ENCODE measurements at regions not wholly inside any gene's neighbourhood (a gene's known extent, or its start where the extent isn't known, plus 50 kb on each side); places are given as distances from the start of the nearest gene placed in this dataset.

DNA sequence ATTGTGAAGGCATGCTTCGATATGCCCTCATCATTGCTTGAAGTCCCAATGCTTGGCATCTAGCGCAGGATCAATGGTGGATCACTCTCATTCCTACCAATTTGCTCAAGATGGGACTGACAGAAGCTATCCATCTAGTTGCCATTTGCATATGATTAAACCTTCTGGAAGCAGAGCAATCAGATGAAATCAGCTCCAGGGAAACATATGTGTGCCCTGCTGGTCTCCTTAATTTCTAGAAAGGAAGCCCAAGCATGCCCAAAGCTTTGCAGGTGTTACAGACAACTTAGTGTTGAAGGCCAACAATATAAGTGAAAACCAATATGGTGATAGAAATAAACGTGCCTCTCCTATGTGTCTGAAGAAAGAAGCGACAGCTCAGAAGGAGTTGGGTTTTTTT lies 350.0 kb upstream of the ERCC4 start:
- H3K4me3 Mint-ChIP-seq (ENCODE audit: unreplicated experiment) = no peak overlapping the region
- no peaks in the 10 kb centered on the region for H3K36me3 Mint-ChIP-seq (ENCODE audit: low read depth)
- H3K27me3 Mint-ChIP-seq (ENCODE audit: low read depth) = no peaks in the 10 kb centered on the region
- no peaks in the 10 kb centered on the region for H3K4me1 Mint-ChIP-seq (ENCODE audit: low read depth)
- no peaks in the 10 kb centered on the region for H3K9me3 Mint-ChIP-seq (ENCODE audit: low read depth)
- TF ChIP-seq, protein P1, sequence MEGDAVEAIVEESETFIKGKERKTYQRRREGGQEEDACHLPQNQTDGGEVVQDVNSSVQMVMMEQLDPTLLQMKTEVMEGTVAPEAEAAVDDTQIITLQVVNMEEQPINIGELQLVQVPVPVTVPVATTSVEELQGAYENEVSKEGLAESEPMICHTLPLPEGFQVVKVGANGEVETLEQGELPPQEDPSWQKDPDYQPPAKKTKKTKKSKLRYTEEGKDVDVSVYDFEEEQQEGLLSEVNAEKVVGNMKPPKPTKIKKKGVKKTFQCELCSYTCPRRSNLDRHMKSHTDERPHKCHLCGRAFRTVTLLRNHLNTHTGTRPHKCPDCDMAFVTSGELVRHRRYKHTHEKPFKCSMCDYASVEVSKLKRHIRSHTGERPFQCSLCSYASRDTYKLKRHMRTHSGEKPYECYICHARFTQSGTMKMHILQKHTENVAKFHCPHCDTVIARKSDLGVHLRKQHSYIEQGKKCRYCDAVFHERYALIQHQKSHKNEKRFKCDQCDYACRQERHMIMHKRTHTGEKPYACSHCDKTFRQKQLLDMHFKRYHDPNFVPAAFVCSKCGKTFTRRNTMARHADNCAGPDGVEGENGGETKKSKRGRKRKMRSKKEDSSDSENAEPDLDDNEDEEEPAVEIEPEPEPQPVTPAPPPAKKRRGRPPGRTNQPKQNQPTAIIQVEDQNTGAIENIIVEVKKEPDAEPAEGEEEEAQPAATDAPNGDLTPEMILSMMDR (IDR thresholded peaks at IDR 0.05) = no peak
- H3K27ac Mint-ChIP-seq (ENCODE audit: unreplicated experiment) = no peak overlapping the region
- DNase-seq (ENCODE audit: low spot score) = no peak

DNA sequence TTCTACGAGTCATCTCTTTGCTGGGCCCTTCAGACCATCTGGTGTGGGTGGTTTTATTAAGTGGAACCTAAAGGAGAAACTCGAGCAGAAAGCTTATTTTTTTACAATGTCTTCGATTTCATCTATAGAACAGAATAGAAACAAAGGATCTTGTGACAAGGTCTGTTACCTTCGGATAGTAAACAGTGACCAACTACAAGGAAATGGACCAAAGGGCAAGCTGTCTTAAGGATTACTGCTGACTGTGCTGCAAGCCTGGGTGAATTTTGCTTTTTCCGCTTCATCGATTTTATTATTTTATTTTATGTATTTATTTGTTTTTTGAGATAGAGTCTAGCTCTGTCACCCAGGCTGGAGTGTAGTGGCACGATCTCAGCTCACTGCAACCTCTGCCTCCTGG lies 348.9 kb upstream of the ERCC4 start:
- DNase-seq (ENCODE audit: low spot score) = no peak
- TF ChIP-seq, protein P1 (IDR thresholded peaks at IDR 0.05) = no peak
- H3K9me3 Mint-ChIP-seq (ENCODE audit: low read depth) = no peaks in the 10 kb centered on the region

DNA sequence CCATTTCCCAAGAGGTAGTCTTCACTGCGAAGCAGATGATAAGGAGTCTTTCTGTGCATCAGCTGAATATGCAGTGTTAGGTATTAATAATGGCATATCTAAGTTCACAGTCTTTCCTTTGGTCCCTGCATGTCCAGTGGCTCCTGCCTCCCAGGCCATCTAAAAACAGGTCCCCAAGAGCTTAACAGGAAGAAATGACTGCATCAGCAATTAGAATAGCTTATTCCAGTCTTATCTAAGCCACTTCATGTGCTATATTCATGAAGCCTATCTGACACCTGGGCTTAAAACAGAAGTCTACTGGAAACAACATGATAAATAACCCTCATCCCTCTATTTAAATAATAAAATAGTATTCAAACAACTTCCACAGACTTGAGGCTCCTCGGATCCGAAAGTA lies 346.1 kb upstream of the ERCC4 start:
- DNase-seq (ENCODE audit: low spot score) = no peak
- peaks cover 3% of the 10 kb centered on the region for H3K9me3 Mint-ChIP-seq (ENCODE audit: low read depth)

More for the DNA sequence above, 348.9 kb upstream of the ERCC4 start:
- no peaks in the 10 kb centered on the region for H3K36me3 Mint-ChIP-seq (ENCODE audit: low read depth)
- no peak overlapping the region for H3K27ac Mint-ChIP-seq (ENCODE audit: unreplicated experiment)
- no peak overlapping the region for H3K4me3 Mint-ChIP-seq (ENCODE audit: unreplicated experiment)
- no peaks in the 10 kb centered on the region for H3K4me1 Mint-ChIP-seq (ENCODE audit: low read depth)
- H3K27me3 Mint-ChIP-seq (ENCODE audit: low read depth) = no peaks in the 10 kb centered on the region

DNA sequence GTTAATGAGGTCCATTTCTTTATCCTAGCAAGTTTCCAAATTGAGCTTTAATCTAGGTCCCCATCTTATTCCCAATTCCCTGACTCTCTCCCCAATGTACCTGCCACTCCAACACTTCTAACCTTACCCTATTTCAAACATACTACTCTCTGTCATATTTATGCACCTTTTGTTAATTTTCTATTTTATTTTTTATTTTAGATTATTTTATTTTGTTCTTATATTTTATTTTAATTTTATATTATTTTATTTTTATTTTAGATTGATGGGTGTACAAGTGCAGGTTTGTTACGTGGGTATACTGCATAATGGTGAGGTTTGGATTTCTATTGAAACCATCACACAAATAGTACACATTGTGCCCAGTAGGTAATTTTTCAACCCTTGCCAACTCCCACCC lies 333.9 kb upstream of the ERCC4 start:
- peaks cover 19% of the 10 kb centered on the region for H3K9me3 Mint-ChIP-seq (ENCODE audit: low read depth)
- TF ChIP-seq, protein P1 (IDR thresholded peaks at IDR 0.05) = no peak
- no peak for DNase-seq (ENCODE audit: low spot score)
- no peaks in the 10 kb centered on the region for H3K27me3 Mint-ChIP-seq (ENCODE audit: low read depth)
- H3K4me3 Mint-ChIP-seq (ENCODE audit: unreplicated experiment) = no peak overlapping the region
- no peak overlapping the region for H3K27ac Mint-ChIP-seq (ENCODE audit: unreplicated experiment)
- H3K4me1 Mint-ChIP-seq (ENCODE audit: low read depth) = no peaks in the 10 kb centered on the region
- no peaks in the 10 kb centered on the region for H3K36me3 Mint-ChIP-seq (ENCODE audit: low read depth)

More for the DNA sequence above, 346.1 kb upstream of the ERCC4 start:
- Mint-ChIP-seq H3K36me3 (ENCODE audit: low read depth) (no peaks in the 10 kb centered on the region), H3K27me3 (ENCODE audit: low read depth) (no peaks in the 10 kb centered on the region), H3K4me1 (ENCODE audit: low read depth) (no peaks in the 10 kb centered on the region), H3K27ac (ENCODE audit: unreplicated experiment) (no peak overlapping the region), H3K4me3 (ENCODE audit: unreplicated experiment) (no peak overlapping the region)
- TF ChIP-seq, protein P1 (IDR thresholded peaks at IDR 0.05) = no peak

DNA sequence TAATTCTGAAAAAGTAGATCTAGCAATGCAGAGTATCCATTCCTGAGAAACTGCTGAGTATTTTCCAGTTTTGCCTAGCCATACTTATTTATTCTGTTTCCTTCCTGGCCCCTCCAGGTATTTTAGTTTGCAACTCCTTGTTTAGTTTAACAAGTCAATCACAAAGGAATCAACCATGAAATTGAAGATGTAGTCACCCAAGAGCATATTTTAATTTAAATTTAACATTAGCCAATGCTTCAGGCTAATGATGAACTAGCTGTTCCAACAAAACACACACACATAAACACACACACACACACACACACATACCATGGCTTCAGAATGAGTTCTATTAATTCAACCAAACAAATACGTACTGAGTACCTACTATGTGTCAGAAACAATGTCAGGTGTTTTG lies 332.8 kb upstream of the ERCC4 start:
- no peak overlapping the region for H3K27ac Mint-ChIP-seq (ENCODE audit: unreplicated experiment)
- H3K27me3 Mint-ChIP-seq (ENCODE audit: low read depth) = no peaks in the 10 kb centered on the region
- no peaks in the 10 kb centered on the region for H3K36me3 Mint-ChIP-seq (ENCODE audit: low read depth)
- H3K4me3 Mint-ChIP-seq (ENCODE audit: unreplicated experiment) = no peak overlapping the region
- peaks cover 20% of the 10 kb centered on the region for H3K9me3 Mint-ChIP-seq (ENCODE audit: low read depth)
- TF ChIP-seq, protein P1 (IDR thresholded peaks at IDR 0.05) = no peak
- H3K4me1 Mint-ChIP-seq (ENCODE audit: low read depth) = no peaks in the 10 kb centered on the region
- DNase-seq (ENCODE audit: low spot score) = no peak
